GM12873 (cell line): ENCODE measurements at regions not wholly inside any gene's neighbourhood (a gene's known extent, or its start where the extent isn't known, plus 50 kb on each side); places are given as distances from the start of the nearest gene placed in this dataset.

Experiments used
- TF ChIP-seq, protein P1 (sequence below): IDR thresholded peaks from 2 replicates; pipeline ENCODE4 v1.5.1; 2012; ENCODE audit warnings: low read depth, mild to moderate bottlenecking, moderate library complexity, low read length, control low read depth; ENCODE audit not compliant: insufficient read depth; ENCODE audit errors: missing control alignments

DNA sequence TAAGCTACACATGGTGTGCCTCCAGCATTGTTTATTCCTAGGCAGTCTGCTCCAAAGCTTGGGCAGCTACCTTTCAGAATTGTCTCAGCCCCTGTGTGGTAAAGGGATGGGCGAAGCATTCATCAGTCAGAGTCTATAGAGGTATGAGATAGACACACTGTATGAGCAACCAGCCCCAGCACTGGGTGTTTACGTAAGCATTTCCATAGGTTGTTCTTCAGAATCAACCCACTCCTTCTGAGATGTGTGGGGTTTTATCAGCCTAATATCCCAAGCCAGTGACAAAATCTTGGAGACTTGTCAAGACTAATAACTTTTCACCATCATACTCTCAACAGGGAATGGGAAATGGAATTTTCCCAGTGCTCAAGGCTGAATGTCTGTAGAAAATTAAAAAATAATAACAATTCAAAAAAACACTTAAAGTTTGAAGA lies 98.2 kb downstream of the BTG1 start:
- TF ChIP-seq, protein P1, sequence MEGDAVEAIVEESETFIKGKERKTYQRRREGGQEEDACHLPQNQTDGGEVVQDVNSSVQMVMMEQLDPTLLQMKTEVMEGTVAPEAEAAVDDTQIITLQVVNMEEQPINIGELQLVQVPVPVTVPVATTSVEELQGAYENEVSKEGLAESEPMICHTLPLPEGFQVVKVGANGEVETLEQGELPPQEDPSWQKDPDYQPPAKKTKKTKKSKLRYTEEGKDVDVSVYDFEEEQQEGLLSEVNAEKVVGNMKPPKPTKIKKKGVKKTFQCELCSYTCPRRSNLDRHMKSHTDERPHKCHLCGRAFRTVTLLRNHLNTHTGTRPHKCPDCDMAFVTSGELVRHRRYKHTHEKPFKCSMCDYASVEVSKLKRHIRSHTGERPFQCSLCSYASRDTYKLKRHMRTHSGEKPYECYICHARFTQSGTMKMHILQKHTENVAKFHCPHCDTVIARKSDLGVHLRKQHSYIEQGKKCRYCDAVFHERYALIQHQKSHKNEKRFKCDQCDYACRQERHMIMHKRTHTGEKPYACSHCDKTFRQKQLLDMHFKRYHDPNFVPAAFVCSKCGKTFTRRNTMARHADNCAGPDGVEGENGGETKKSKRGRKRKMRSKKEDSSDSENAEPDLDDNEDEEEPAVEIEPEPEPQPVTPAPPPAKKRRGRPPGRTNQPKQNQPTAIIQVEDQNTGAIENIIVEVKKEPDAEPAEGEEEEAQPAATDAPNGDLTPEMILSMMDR: no peak

DNA sequence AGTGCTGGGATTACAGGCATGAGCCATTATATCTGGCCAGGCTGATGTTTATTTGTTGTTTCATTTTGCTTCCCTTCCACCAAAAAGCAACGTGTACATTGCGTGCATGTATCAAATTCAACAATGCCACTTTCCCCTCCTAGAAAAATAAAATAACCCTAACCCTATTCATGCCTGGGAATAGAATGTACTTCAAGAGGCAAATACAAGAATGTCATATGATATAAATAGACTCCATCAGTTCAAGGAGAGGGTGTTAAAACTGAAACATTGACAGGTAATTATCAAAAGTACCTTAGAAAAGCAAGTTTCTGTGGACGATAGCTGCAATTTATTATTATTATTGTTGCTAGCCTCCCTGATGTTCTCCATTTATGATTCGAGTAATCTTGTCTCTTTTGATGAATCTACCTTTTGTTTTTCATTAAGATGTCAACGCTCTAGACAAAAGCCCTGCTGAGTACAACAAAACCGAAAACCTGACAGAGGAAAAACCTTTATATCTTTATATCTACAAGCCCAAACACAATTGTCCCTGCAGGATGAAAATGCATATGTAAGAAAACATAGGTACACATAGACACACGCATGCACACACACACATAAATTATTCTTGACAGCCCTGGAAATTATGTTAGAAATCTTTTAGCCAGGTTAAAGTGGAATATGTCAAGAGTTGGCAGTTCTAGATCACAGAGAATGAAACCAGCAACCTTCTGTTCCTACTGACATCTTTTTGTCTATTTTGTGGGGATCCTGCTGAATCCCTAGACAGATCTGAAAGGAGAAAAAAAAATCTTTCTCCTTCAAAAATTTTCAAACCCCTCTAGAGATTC lies 98.9 kb downstream of the BTG1 start:
- TF ChIP-seq, protein P1: no peak

DNA sequence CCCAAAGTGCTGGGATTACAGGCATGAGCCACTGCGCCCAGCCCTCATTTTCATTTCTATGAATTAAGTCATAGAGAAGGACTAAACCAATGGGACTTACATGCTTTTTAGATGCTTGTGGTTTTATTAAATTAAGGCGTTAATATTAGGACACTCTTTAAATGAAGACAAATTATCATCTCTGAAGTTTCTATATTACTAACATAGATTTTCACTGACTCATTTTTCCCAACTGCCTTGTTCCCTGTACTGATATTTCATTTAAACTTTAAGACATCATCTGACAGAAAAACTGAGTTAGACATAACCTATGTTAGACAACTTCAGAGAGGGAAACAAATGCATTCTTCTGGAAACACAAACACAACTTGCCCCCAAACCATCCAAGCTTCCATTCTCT lies 99.8 kb downstream of the BTG1 start:
- TF ChIP-seq, protein P1: no peak

DNA sequence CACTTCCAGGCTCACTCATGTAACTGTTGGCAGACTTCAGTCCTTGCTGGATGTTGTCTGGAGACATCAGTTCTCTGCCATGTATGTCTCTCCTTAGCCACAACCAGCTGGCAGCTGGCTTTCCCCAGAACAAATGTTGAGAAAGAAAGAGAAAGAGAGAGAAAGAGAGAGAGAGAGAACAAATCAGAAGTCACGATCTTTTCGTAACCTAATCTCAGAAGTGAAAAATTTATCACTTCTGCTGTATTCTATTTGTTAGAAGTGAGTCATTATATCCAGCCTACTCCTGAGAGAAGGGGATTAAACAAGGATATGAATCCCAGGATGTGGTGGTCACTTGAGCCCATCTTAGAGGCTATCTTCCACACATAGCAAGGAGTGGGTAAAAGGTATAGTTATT lies 101.2 kb downstream of the BTG1 start:
- TF ChIP-seq, protein P1: no peak

DNA sequence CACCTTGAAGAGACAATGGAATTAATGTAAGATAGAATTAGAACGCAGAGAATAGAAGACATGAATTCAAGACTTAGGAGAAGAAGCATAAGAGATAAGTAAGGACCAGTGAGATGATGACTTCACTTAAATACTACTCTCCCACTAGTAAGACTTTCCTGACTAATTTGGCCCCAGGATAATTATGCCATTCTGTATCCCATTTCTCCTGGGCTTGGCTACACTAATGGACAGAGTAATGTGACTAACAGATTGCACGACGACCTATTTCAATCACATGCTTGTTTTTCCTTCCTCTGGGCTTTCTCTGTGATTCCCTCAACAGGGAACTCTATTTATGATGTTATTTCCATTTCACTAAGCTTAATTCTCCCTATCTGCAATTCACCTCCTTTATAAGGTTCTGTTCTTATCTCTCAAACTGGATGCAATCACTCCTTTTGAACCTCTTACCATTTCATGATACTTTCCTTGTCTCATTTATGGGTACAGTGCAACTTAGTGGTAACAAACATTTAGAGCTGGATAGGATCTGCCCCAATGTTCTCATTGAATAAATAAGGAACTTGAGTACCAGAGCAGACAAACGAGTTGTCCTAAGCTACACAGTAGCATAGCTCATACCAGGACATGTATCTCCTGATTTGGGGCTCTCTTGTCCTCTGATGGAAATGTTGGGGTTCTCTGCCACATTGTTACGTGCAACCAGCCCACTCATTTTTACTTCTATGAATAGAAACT lies 102.7 kb downstream of the BTG1 start:
- TF ChIP-seq, protein P1: no peak

DNA sequence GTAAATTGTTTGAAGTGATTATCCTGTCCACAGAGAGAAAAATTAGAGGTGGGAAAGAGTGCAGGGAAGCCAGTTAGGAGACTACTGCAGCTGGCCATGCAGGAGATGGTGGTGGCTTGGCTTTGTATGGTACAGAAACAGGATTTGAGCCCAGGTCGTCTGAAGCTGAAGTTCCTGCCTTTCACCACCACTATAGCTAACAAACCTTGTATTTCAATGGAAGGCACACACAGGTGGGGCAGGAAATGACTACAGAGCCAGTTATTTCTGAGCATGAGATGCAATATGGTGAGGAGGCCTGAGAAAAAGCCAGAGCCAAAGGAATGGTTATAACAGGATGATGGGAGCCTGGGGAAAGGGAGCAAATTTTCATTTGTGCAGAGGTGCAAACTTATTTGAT lies 103.9 kb downstream of the BTG1 start:
- TF ChIP-seq, protein P1: peak; percentile 5

DNA sequence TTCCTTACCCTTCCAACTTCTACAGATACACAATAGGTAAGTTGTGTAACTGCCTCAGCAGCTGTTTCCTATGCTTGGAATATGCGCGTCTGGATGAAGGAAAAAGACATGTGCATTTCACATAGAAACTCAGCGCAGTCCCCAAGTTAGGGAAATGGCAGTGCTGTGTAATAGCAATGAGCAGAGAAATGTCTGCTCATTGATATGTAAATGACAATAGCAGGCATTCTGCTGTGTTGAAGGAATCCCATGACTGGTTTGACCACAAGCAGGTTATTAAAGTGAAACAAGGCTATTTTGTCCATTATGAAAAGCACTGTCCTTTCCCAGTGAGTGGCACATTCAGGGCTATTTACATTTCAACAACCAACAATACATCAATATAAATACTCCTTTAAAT lies 106.6 kb downstream of the BTG1 start:
- TF ChIP-seq, protein P1: no peak
